K562 (cell line): ENCODE measurements at regions not wholly inside any gene's neighbourhood (a gene's known extent, or its start where the extent isn't known, plus 50 kb on each side); places are given as distances from the start of the nearest gene placed in this dataset.

Experiments
- ATAC-seq: fragments of 200-7000 bp; cut with Tn5 transposase; 3 replicates; pipeline ENCODE4 v1.9.1; 2020; ENCODE audit warnings: moderate library complexity
- BruUV-seq: library from RNA; stranded (reverse); fragments of 400-500 nt; replicated peaks from 2 replicates; lab custom pipeline; 2021; lab: Mats Ljungman, UMichigan
- CTCF ChIA-PET: fragments of 300-600 bp; formaldehyde crosslinking; extraction: SDS; loops from one replicate; lab custom pipeline; 2021; ENCODE audit warnings: low intra/inter-chr PET ratio; lab: Yijun Ruan, JAX
- POLR2A ChIA-PET: fragments of 300-600, 350-650 bp; sonication (Branson Sonifier 250); formaldehyde crosslinking; extraction: SDS; loops from one replicate; lab custom pipeline; 2021; ENCODE audit warnings: antibody characterized with exemption, inconsistent platforms; lab: Yijun Ruan, JAX
- DNase-seq, 4 experiments: peaks; one replicate each; pipeline versions ENCODE4 v3.0.0 to v3.0.0-alpha.2; 2011 to 2018; ENCODE audit warnings: low spot score in 3 of 4, mixed read lengths in 3 of 4; ENCODE audit errors: extremely low read depth in 1 of 4
- FAIRE-seq: peaks from 2 replicates; lab custom pipeline; 2011; peaks lifted over from hg19 to GRCh38; lab: Jason Lieb, UNC
- H2AFZ ChIP-seq: 2 replicates; pipeline ENCODE4 v1.6.0; 2011; ENCODE audit warnings: low read depth, low read length, control low read depth, inconsistent platforms
- H3K27ac ChIP-seq: fragments of 200-600 bp; 3 replicates; pipeline ENCODE4 v1.8.0; 2011; ENCODE audit warnings: low read depth, mild to moderate bottlenecking, control low read depth, inconsistent platforms, low read length, moderate library complexity, mixed read lengths; ENCODE audit errors: extremely low read depth
- H3K27me3 ChIP-seq, 2 experiments: fragments of 300-600 bp in 1 of 2; 2 replicates in 1 of 2; 3 replicates in 1 of 2; pipeline versions ENCODE4 v1.6.0 to v1.8.0; 2011; ENCODE audit warnings: inconsistent platforms in 2 of 2, low read length in 2 of 2, mild to moderate bottlenecking in 1 of 2, mixed read lengths in 1 of 2, moderate library complexity in 1 of 2; ENCODE audit not compliant: control insufficient read depth in 2 of 2, insufficient read depth in 2 of 2
- H3K36me3 ChIP-seq: fragments of 300-600 bp; 3 replicates; pipeline ENCODE4 v1.8.0; 2011; ENCODE audit warnings: mild to moderate bottlenecking, low read length, inconsistent platforms; ENCODE audit not compliant: control insufficient read depth, insufficient read depth
- H3K4me1 ChIP-seq, 2 experiments: fragments of 200-600 bp in 1 of 2; replicated peaks in 1 of 2; 2 replicates in 1 of 2; 3 replicates in 1 of 2; pipeline versions ENCODE4 v1.5.1 to v1.8.0; 2011; ENCODE audit warnings: inconsistent platforms in 2 of 2, low read length in 2 of 2, mild to moderate bottlenecking in 1 of 2, mixed read lengths in 1 of 2, moderate library complexity in 1 of 2; ENCODE audit not compliant: control insufficient read depth in 2 of 2, insufficient read depth in 2 of 2
- H3K4me2 ChIP-seq: 2 replicates; pipeline ENCODE4 v1.6.1; 2011; ENCODE audit warnings: low read length, control low read depth, inconsistent platforms, mixed read lengths; ENCODE audit not compliant: insufficient read depth
- H3K4me3 ChIP-seq: fragments of 200-600 bp; sonication (generic), shearing (Covaris generic); 2 replicates; pipeline ENCODE4 v1.5.1; 2016; ENCODE audit warnings: control low read depth, inconsistent platforms
- H3K79me2 ChIP-seq: fragments of 200-600 bp; 3 replicates; pipeline ENCODE4 v1.8.0; 2011; ENCODE audit warnings: low read length, inconsistent platforms; ENCODE audit not compliant: control insufficient read depth, insufficient read depth
- H3K9ac ChIP-seq, 2 experiments: 2 replicates each; pipeline versions ENCODE4 v1.6.0 to v1.6.1; 2011; ENCODE audit warnings: low read depth in 2 of 2, low read length in 2 of 2, control low read depth in 1 of 2, inconsistent platforms in 1 of 2, mild to moderate bottlenecking in 1 of 2, mixed read lengths in 1 of 2; ENCODE audit not compliant: insufficient read depth in 1 of 2
- H3K9me1 ChIP-seq: one replicate; pipeline ENCODE4 v1.6.0; 2011; ENCODE audit warnings: inconsistent platforms, mild to moderate bottlenecking, low read length, moderate library complexity; ENCODE audit not compliant: control insufficient read depth, insufficient read depth
- H3K9me3 ChIP-seq: replicated peaks from 2 replicates; pipeline ENCODE4 v1.5.1; 2011; ENCODE audit warnings: low read depth, low read length, inconsistent platforms; ENCODE audit not compliant: control insufficient read depth, insufficient read depth
- H4K20me1 ChIP-seq: replicated peaks from 2 replicates; pipeline ENCODE4 v1.6.1; 2011; ENCODE audit warnings: low read length, inconsistent platforms, mixed read lengths; ENCODE audit not compliant: control insufficient read depth, insufficient read depth
- ATF1 ChIP-seq, 2 experiments: fragments of 450-650 bp in 1 of 2; IDR thresholded peaks; 2 replicates each; pipeline ENCODE4 v1.6.1; 2016; ENCODE audit warnings: missing compliant biosample characterization in 1 of 2, missing genetic modification characterization in 1 of 2
- BCL6 ChIP-seq: fragments of 250-450 bp; sonication (Bioruptor Pico); IDR thresholded peaks from 2 replicates; pipeline ENCODE4 v1.4.0; 2020
- CHD2 ChIP-seq: IDR thresholded peaks from 2 replicates; pipeline ENCODE4 v1.6.1; 2011; ENCODE audit warnings: low read depth, low read length
- GABPB2 ChIP-seq: fragments of 250-450 bp; sonication (Bioruptor Pico); conservative IDR thresholded peaks from 2 replicates; pipeline ENCODE4 v1.5.1; 2021; ENCODE audit warnings: mild to moderate bottlenecking
- L3MBTL2 ChIP-seq: fragments of 450-650 bp; IDR thresholded peaks from 2 replicates; pipeline ENCODE4 v1.6.1; 2016; ENCODE audit warnings: mild to moderate bottlenecking, moderate library complexity
- MAFF ChIP-seq: IDR thresholded peaks from 2 replicates; pipeline ENCODE4 v1.6.1; 2012; ENCODE audit warnings: low read length, improper control_type of control experiment
- PCBP2 ChIP-seq: fragments of 200-400 bp; formaldehyde crosslinking; IDR thresholded peaks from 2 replicates; pipeline ENCODE4 v1.6.1; 2018; ENCODE audit warnings: low read length, low read depth, mild to moderate bottlenecking, moderate library complexity; ENCODE audit not compliant: poor library complexity, severe bottlenecking
- POLR2A ChIP-seq: fragments of 450-650 bp; conservative IDR thresholded peaks from 2 replicates; pipeline ENCODE4 v1.6.1; 2016
- SETDB1 ChIP-seq: IDR thresholded peaks from one replicate; pipeline ENCODE4 v1.6.1; 2012; ENCODE audit warnings: low read length, control low read depth, inconsistent platforms
- ZBTB1 ChIP-seq: sonication (generic); formaldehyde crosslinking; IDR thresholded peaks from 2 replicates; pipeline ENCODE4 v1.8.1; 2023; ENCODE audit warnings: missing genetic modification reagents, low read depth, mild to moderate bottlenecking, borderline replicate concordance
- ZNF79 ChIP-seq: fragments of 250-450 bp; sonication (Bioruptor Pico); IDR thresholded peaks from 2 replicates; pipeline ENCODE4 v1.4.0; 2020; ENCODE audit warnings: low read depth, mild to moderate bottlenecking, moderate library complexity
- WGBS: fragments of 100-300 bp; shearing (Covaris generic); methylation state at CpG from one replicate; pipeline ENCODE4 v1.1.6; 2016; ENCODE audit warnings: low coverage, mixed read lengths; ENCODE audit not compliant: insufficient coverage; ENCODE audit errors: missing lambda C conversion rate; 5-methylcytosine and 5-hydroxymethylcytosine counted together
- in situ Hi-C: fragments of 300-500 bp; cut with MboI; formaldehyde crosslinking; loops from 4 replicates; pipeline ENCODE4 v1.15.0; 2018; ENCODE audit warnings: inconsistent platforms, mixed read lengths
- intact Hi-C: fragments of 100-400 bp; cut with micrococcal nuclease; formaldehyde crosslinking; loops from 2 replicates; pipeline ENCODE4 v1.14.2; 2022
- TF ChIP-seq, protein P1 (sequence below): fragments of 250-450 bp; sonication (Bioruptor Pico); IDR thresholded peaks from 2 replicates; pipeline ENCODE4 v1.6.1; 2021; ENCODE audit warnings: mild to moderate bottlenecking
- TF ChIP-seq, protein P2 (sequence below): fragments of 200-800 bp; sonication (Bioruptor generic); IDR thresholded peaks from 2 replicates; pipeline ENCODE4 v1.6.1; 2016; ENCODE audit warnings: missing genetic modification characterization, missing compliant biosample characterization

DNA sequence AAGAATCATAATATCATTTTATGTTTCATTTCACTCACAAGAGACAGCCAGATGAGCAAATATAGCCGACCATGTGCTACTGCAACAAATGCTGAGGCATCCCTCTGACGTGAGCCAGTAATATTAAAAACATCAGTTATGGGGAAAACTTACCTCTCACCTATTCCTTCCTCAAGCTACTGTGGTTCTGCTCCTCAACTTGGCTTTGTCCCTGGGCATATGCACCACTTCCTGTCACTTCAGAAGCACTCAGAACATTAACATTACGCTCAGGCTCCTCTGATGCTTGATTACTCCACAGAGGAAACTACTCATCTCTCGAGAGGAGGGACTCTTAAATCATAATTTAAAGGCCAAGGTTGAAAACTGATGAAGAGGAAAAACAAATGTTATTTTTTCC, 457.0 kb upstream of the ALCAM start:
- no peak overlapping the region for H3K4me2 ChIP-seq
- no peaks in the 10 kb centered on the region for H4K20me1 ChIP-seq
- ATAC-seq (no peak), FAIRE-seq (no peak), DNase-seq (no peak)
- no peaks in the 10 kb centered on the region for H3K9me1 ChIP-seq
- intact Hi-C loops = no loop called here
- in situ Hi-C loops = no loop called here
- H3K9me3 ChIP-seq = no peaks in the 10 kb centered on the region
- H3K9ac ChIP-seq = no peak overlapping the region
- ChIA-PET CTCF (no interaction called here), POLR2A (no interaction called here)
- H3K27ac ChIP-seq = no peak overlapping the region
- H3K4me3 ChIP-seq = no peak overlapping the region
- TF ChIP-seq MAFF (no peak), ATF1 (CRISPR knock-in tag; IDR thresholded peaks at IDR 0.05) (no peak), ATF1 (tag; IDR thresholded peaks at IDR 0.05) (no peak), L3MBTL2 (no peak), PCBP2 (no peak), POLR2A (no peak), SETDB1 (no peak)
- H3K36me3 ChIP-seq = no peaks in the 10 kb centered on the region
- H3K79me2 ChIP-seq = no peaks in the 10 kb centered on the region
- no peaks in the 10 kb centered on the region for H3K4me1 ChIP-seq
- no peak overlapping the region for H2AFZ ChIP-seq
- WGBS = 0% methylated on average over 4 of the region's 4 CpGs
- no peaks in the 10 kb centered on the region for H3K27me3 ChIP-seq
- no TSS peak for BruUV-seq

DNA sequence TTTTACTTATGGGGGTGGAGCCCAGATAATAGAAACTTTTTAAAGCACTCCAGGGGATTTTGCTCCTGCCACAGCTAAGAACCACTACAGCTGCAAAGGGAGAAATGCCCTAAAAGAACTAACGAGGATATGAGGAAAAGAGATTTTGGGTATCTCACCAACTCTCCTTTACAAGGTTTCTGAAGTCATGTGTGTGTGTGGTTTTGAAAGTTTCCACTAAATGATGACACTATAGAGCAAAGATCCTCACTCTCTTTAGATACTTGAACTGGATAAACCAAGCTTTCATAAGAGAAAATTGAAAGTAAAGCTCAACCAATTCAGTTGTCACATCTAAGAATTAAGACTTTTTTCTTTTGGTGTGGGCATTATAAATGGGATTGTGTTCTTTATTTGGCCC, 455.3 kb upstream of the ALCAM start:
- Histone ChIP-seq H3K9ac (no peak overlapping the region), H3K36me3 (no peaks in the 10 kb centered on the region), H3K4me2 (no peak overlapping the region), H3K27ac (no peak overlapping the region), H3K4me3 (no peak overlapping the region), H3K9me3 (no peaks in the 10 kb centered on the region), H3K79me2 (no peaks in the 10 kb centered on the region), H3K27me3 (no peaks in the 10 kb centered on the region), H3K9me1 (no peaks in the 10 kb centered on the region), H4K20me1 (no peaks in the 10 kb centered on the region), H3K4me1 (no peaks in the 10 kb centered on the region), H2AFZ (no peak overlapping the region)
- BruUV-seq = no TSS peak
- FAIRE-seq = no peak
- intact Hi-C loops (no loop called here), in situ Hi-C loops (no loop called here)
- WGBS = 0% methylated on average over 1 of the region's 1 CpG
- ChIA-PET POLR2A (no interaction called here), CTCF (interaction anchor here (0.6 kb wide), 1 partner anchor 27 kb away, joined by 4 read pairs; no protein-coding TSS in a partner anchor)
- no peak for DNase-seq
- no peak for ATAC-seq
- TF ChIP-seq ZBTB1 (no peak), CHD2 (no peak), BCL6 (CRISPR knock-in tag) (no peak), GABPB2 (CRISPR knock-in tag) (no peak), ZNF79 (CRISPR knock-in tag) (no peak)
- TF ChIP-seq, protein P1, sequence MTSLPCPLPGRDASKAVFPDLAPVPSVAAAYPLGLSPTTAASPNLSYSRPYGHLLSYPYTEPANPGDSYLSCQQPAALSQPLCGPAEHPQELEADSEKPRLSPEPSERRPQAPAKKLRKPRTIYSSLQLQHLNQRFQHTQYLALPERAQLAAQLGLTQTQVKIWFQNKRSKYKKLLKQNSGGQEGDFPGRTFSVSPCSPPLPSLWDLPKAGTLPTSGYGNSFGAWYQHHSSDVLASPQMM (CRISPR knock-in tag) = no peak
- TF ChIP-seq, protein P2, sequence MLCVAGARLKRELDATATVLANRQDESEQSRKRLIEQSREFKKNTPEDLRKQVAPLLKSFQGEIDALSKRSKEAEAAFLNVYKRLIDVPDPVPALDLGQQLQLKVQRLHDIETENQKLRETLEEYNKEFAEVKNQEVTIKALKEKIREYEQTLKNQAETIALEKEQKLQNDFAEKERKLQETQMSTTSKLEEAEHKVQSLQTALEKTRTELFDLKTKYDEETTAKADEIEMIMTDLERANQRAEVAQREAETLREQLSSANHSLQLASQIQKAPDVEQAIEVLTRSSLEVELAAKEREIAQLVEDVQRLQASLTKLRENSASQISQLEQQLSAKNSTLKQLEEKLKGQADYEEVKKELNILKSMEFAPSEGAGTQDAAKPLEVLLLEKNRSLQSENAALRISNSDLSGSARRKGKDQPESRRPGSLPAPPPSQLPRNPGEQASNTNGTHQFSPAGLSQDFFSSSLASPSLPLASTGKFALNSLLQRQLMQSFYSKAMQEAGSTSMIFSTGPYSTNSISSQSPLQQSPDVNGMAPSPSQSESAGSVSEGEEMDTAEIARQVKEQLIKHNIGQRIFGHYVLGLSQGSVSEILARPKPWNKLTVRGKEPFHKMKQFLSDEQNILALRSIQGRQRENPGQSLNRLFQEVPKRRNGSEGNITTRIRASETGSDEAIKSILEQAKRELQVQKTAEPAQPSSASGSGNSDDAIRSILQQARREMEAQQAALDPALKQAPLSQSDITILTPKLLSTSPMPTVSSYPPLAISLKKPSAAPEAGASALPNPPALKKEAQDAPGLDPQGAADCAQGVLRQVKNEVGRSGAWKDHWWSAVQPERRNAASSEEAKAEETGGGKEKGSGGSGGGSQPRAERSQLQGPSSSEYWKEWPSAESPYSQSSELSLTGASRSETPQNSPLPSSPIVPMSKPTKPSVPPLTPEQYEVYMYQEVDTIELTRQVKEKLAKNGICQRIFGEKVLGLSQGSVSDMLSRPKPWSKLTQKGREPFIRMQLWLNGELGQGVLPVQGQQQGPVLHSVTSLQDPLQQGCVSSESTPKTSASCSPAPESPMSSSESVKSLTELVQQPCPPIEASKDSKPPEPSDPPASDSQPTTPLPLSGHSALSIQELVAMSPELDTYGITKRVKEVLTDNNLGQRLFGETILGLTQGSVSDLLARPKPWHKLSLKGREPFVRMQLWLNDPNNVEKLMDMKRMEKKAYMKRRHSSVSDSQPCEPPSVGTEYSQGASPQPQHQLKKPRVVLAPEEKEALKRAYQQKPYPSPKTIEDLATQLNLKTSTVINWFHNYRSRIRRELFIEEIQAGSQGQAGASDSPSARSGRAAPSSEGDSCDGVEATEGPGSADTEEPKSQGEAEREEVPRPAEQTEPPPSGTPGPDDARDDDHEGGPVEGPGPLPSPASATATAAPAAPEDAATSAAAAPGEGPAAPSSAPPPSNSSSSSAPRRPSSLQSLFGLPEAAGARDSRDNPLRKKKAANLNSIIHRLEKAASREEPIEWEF (CRISPR knock-in tag) = no peak
